ENCODE measurements at regions not wholly inside any gene's neighbourhood (a gene's known extent, or its start where the extent isn't known, plus 50 kb on each side); places are given as distances from the start of the nearest gene placed in this dataset.

DNA sequence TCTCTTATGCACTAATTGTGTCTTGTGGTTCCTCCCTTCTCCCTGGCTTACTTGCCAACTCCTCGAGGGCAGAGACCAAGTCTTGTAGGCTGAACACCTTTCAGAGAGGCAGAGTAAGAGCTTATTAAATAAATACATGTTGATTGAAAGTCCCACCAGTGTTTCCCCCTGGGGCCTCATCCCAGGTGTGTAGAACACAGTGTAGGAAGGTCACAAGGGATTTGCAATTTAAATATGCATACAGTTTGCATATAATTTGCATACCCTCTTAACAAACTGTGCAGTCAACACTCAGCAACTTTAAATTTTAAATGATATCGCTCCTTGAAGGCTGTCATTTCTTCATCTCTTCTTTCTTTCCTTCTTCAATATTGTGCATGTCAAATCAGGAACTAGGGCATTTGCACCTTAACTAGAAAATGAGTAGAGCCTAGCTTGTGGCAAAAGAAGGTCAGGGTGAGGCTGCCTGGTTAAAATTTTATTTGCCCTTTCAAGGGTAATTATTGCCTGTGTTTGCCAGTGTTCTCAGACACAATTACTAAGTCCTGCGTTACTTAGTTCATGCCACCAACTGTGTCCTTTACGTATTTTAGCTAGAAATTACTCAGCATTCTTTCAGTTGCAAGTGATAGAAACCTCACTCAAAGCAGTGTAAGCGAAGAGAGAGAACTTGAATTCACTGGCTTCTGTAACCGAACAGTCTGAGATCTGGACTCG lies 465.7 kb downstream of the HAPSTR1 start:
- TF ChIP-seq GATA3 (IDR thresholded peaks at IDR 0.05; ENCODE audit: low read depth, low read length): no peak
- no peak for TF ChIP-seq GATA2 (IDR thresholded peaks at IDR 0.05; ENCODE audit: low read depth, low read length)

DNA sequence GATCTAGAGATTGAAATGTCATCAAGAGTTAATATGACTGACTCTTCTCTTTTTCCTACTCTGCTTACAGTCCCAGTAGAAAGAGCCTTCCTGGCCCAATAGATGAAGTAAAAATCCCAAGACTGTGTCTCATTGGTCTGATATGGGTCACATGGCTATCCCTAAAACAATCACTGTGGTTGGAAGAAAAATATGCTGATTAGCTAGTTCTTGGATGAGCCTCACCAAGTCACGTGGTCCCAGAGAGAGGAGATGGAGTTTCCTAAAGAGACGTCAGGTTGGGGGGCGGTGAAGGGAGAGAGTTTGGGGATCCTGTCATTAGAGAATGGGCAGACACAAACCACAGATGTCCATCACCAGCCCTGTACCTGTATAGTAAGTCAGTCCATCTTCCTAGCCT lies 466.3 kb downstream of the HAPSTR1 start:
- TF ChIP-seq GATA3 (IDR thresholded peaks at IDR 0.05; ENCODE audit: low read depth, low read length) (no peak), GATA2 (IDR thresholded peaks at IDR 0.05; ENCODE audit: low read depth, low read length) (no peak)

DNA sequence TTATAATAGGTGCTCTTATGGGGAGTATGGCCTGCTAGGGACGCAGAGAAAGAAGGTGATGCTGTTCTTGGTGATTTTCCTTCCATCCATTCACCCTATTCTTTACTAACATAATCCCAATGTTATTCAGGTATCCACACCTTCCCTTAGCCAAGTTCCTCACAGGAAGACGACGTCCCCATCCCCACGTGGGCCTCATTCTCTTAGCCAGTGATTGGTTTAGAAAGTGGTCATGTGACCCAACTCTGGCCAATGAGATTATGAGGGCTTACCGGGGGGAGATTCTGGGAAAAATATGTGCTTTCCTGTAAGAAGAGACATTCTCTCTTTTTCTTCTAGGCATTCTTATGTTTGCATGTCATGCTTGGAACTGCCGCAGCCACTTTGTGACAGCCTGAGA lies 474.7 kb downstream of the HAPSTR1 start:
- no peak for TF ChIP-seq GATA3 (IDR thresholded peaks at IDR 0.05; ENCODE audit: low read depth, low read length)
- TF ChIP-seq GATA2 (IDR thresholded peaks at IDR 0.05; ENCODE audit: low read depth, low read length): no peak

DNA sequence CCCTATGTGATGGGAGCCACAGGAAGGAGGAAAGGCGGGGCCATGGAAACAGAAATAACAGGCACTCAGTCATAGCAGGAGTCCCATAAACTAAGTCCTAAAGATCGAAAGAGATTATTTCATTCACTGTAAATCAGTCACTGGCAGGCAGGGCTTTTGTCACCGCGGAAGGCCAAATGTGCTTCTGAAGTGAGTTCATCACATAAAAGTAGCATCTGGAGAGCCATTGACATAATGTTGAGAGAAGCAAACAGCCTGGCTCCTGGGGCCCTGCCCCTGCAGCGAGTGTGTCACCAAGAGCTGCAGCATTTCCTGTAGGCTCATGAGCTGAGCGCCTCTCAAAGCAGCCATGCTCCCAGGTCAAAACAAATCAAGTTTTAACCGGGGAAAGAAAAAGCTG lies 476.2 kb downstream of the HAPSTR1 start:
- no peak for TF ChIP-seq GATA3 (IDR thresholded peaks at IDR 0.05; ENCODE audit: low read depth, low read length)

DNA sequence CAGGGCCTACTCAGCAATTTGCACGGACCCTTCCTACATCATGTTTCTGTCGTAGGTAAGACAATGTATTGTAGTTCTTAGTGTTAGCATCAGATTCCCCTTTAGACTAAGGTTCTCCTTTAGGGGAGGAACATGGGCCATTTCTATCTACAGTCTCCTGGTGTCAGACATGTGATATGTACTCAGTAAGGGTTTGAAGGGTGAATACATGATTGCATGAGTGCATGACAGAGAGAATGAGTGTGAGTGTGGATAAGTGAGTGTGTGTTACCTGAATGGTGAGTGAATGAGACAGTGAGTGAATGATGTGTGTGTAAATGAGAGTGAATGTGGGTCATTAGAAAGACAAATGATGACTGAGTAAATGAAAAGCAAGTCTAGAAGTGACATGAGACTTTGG lies 476.8 kb downstream of the HAPSTR1 start:
- no peak for TF ChIP-seq GATA2 (IDR thresholded peaks at IDR 0.05; ENCODE audit: low read depth, low read length)
- no peak for TF ChIP-seq GATA3 (IDR thresholded peaks at IDR 0.05; ENCODE audit: low read depth, low read length)

DNA sequence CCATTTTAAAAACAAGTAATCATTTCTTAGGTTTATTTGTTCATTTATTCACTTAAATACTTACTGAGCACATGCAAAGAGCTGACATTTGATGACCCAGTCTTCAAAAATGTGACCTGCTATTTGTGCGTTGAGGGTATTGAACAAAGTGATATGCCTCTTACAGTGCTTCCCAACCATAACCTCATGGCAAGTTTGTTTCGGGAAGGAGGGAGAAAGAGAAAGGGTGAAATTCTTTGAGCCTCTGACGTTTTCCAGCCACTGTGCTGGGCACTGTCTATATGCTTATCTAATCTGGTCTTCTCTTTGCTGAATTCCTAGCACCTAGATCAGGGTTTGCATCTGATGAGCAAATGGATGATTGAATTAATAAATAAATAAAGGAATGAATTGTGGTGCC lies 479.1 kb downstream of the HAPSTR1 start:
- TF ChIP-seq GATA2 (IDR thresholded peaks at IDR 0.05; ENCODE audit: low read depth, low read length): no peak

DNA sequence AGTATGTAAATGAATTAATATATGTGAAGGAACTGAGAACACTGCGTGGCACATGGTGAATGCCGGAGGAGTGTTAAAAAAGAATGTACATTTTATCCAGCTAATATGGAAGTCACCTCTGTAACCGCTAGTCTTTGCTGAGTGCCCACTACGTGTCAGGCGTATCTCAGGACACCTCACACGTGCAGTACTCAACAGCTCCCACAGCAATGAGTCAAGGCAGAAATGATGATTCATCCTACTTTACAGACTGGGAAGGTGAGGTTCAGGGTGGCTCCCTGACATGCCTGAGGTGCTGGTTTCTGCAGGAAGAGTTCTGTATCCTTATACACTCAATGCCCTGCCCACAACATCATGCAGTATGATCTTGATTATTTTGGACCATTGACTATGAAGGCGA lies 487.0 kb downstream of the HAPSTR1 start:
- TF ChIP-seq GATA2 (IDR thresholded peaks at IDR 0.05; ENCODE audit: low read depth, low read length): no peak
- no peak for TF ChIP-seq GATA3 (IDR thresholded peaks at IDR 0.05; ENCODE audit: low read depth, low read length)

DNA sequence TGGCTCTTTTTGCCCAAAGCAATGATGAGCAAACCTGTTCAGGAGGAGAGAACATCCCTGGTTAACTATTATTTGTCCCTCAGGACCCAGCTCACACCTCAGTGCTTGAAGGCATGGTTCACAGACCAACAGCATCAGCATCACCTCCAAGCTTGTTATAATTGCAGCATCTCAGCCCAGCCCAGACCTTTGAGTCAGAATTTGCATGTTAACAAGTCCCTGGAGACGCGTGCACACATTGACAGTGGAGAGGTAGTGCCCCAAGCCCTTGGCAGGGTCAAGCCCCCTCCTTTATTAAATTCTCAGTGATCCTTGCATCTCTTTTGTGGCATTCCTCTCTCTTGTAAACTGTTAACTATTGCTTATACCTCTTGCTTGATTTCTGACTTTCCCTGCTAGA lies 488.6 kb downstream of the HAPSTR1 start:
- TF ChIP-seq GATA2 (IDR thresholded peaks at IDR 0.05; ENCODE audit: low read depth, low read length) (no peak), GATA3 (IDR thresholded peaks at IDR 0.05; ENCODE audit: low read depth, low read length) (no peak)

DNA sequence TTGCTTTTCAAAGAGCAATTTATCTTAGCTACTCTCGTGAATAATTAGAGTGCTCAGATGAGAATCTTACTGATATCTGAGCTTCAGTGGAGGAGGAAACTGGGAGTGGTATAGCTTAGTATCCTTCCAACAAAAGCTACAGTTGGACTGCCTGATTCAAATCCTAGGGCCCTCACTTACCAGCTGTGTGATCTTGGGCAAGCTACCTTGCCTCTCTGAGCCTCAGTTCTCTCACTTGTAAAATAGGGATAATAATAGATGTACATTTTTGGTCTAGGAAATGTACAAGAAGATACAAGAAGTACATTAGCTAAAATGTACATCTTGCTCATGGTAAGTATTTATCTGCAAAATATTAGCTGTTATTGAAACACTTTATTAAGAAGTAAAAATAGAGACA lies 502.0 kb downstream of the HAPSTR1 start:
- TF ChIP-seq GATA2 (IDR thresholded peaks at IDR 0.05; ENCODE audit: low read depth, low read length) (no peak), GATA3 (IDR thresholded peaks at IDR 0.05; ENCODE audit: low read depth, low read length) (no peak)

DNA sequence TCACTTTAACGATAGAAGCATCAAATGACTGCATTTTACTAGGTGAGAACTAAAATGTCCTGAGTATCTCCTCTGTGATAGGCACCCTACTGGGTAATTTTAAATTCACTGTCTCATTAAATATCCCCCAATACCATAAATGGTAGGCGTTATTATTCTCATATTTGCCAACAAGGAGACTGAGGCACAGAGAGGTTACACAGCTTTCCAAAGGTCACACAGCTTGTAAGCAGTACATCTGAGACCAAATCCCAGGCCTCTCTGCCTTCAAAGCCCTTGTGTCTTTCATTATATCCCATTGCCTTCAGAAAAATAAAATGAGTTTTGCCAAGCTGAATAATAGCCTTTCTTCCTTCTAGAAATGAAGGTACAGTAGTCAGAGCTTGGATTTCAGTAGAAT lies 502.6 kb downstream of the HAPSTR1 start:
- TF ChIP-seq GATA3 (IDR thresholded peaks at IDR 0.05; ENCODE audit: low read depth, low read length): no peak
- no peak for TF ChIP-seq GATA2 (IDR thresholded peaks at IDR 0.05; ENCODE audit: low read depth, low read length)

DNA sequence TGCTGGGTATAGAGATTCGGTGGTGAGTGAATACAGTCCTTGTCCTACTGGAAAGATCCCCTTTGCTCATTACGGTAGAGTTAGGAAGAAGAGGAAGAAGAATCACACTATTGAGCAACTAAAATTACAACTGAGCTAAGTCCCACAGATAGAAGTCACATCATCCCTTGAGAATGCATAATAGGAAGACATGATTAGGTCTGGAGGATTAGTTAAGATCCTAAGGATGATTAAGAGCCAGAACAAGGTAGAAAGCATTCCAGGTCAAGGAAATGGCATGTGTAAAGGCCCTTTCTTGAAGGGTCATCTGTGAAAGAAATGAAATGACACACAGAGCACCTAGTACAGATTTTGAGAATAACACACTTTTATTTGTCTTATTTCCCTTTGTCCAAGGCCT lies 503.5 kb downstream of the HAPSTR1 start:
- TF ChIP-seq GATA2 (IDR thresholded peaks at IDR 0.05; ENCODE audit: low read depth, low read length): no peak
- no peak for TF ChIP-seq GATA3 (IDR thresholded peaks at IDR 0.05; ENCODE audit: low read depth, low read length)

DNA sequence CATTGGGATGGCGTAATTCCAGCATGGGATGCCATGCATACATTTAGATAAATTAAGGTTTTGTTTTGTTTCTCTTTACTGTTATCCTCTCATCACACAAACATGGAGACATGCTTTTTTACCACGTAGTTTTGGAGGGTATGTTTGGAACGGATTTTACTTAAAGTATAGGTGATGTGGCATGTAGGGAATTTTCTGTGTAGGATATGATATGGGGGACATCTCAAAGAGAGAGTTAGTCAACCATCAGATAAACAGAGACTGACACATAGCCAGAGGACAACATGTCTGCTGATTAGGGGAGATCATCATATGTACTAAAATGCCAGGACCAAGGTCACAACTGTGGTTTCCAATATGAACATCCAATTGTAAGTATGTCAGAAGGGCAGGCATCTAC lies 503.9 kb downstream of the HAPSTR1 start:
- no peak for TF ChIP-seq GATA3 (IDR thresholded peaks at IDR 0.05; ENCODE audit: low read depth, low read length)
- TF ChIP-seq GATA2 (IDR thresholded peaks at IDR 0.05; ENCODE audit: low read depth, low read length): no peak

DNA sequence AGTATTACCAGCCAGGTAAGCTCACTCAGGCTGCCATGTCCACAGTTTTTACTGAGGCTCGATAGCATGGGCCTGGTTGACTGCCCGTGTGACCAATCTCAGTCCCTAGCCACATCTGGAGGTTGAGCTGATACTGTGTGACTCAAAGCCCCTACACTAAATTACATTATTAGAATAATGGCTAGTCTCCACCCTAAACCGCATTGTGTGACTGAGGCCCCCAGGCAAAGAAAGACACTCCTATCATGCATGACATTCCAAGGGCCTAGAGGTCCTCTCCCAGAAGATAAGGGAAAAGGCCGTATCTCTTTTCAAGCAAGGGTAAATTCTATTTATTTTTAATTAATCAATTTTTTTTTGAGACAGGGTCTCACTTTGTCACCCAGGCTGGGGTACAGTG lies 505.3 kb downstream of the HAPSTR1 start:
- TF ChIP-seq GATA3 (IDR thresholded peaks at IDR 0.05; ENCODE audit: low read depth, low read length): no peak
- no peak for TF ChIP-seq GATA2 (IDR thresholded peaks at IDR 0.05; ENCODE audit: low read depth, low read length)

DNA sequence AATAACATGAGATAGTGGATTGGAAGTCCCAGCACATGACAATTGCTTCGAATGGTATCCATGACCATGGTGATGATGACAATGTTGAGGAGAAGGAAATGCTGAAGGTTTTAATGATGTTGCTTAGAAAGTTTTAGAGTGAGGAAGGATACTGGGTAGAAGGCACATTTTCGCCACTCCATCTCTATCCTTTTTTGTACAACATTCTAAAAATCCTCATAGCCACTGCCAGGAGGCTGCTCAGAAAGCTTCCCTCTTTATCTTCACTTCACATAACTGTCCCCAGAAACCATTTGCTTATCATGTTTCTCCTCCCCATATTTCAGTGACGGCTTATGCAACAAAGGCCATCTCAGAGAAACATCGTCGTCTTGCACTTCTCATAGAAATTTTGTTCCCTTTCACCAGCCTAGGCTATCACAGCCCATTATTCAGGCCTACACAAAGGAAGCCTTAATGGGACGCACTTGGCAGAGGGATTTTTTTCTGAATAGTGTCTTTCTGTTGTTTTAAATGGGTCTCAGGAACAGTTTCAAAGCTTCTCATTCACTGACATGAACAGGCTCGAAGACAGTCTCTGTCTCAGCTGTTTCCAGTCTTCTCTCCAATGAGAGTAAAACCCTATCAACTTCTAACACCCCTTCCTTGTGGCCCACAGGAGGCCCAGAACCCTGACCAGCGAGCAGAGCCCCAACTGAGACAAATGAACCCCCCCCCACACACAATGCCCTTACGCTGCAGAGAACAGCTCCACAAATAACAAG lies 506.7 kb downstream of the HAPSTR1 start:
- no peak for TF ChIP-seq GATA2 (IDR thresholded peaks at IDR 0.05; ENCODE audit: low read depth, low read length)
- TF ChIP-seq GATA3 (IDR thresholded peaks at IDR 0.05; ENCODE audit: low read depth, low read length): no peak

DNA sequence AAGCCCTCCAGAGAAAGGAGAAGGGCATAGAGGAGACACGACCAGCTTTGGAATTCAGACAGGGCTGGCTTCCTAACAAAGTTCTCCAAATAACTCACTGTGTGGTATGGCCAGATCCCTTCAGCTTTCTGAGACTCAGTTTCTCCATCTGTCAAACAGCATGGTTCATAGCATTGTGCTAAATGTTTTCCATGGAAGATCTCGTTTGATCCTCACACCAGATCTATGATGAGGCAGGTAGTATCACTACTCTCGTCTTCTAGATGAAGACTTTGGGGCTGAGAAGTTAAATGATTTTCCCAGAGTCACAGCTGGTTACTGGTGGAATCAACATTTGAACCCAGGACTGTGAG lies 507.3 kb downstream of the HAPSTR1 start:
- TF ChIP-seq GATA2 (IDR thresholded peaks at IDR 0.05; ENCODE audit: low read depth, low read length) (no peak), GATA3 (IDR thresholded peaks at IDR 0.05; ENCODE audit: low read depth, low read length) (no peak)

Measured in SH-SY5Y (cell line).